GM21576 (cell line): ENCODE measurements at regions not wholly inside any gene's neighbourhood (a gene's known extent, or its start where the extent isn't known, plus 50 kb on each side); places are given as distances from the start of the nearest gene placed in this dataset.

Source experiments
- ATAC-seq: cut with Tn5 transposase; IDR thresholded peaks from one replicate; pipeline ENCODE4 v1.9.1; 2021; ENCODE audit warnings: mild to moderate bottlenecking, moderate library complexity; ENCODE audit not compliant: unreplicated experiment

GRCh38 chr14:42198010-42198409 lies 591.3 kb downstream of the LRFN5 start:
- ATAC-seq: no peak

GRCh38 chr14:42192738-42193653 lies 586.3 kb downstream of the LRFN5 start:
- ATAC-seq: no peak

DNA sequence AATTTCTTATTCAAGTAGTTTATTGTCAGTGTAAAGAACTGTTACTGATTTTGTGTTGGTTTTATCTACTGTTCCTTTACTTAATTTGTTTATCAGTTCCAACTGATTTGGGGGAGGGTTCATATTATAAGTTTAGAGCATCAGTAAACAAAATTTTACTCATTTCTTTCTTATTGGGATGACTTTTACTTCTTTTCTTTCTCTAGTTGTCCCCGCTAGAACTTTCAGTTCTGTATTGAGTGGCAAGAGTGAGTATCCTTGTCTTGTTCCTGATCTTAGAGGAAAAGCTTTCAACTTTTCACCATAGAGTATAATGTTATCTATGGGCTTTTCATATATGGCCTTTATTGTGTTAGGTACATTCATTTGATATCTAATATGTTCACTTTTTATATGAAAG lies 584.1 kb downstream of the LRFN5 start:
- no peak for ATAC-seq

GRCh38 chr14:42187846-42188245 lies 581.2 kb downstream of the LRFN5 start:
- no peak for ATAC-seq

DNA sequence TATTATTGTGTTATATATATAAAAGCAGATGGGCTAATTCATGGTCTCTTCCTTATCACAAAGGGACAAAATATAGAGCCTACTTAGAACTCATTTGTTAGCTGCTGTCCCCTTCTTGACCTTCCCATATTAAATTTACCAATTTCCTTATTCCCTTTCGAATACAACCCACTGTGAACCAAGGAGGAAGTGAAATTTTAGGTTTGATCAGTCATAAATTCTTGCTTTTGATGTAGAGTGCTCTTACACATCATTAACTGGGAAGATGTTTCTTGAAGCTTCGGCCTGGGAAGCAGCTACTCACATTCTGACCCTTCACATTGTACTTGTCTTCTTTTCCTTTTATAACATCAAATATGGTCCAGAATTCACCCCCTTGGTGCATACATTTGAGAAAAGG lies 579.0 kb downstream of the LRFN5 start:
- no peak for ATAC-seq

GRCh38 chr14:42174357-42174756 lies 567.7 kb downstream of the LRFN5 start:
- ATAC-seq: no peak

DNA sequence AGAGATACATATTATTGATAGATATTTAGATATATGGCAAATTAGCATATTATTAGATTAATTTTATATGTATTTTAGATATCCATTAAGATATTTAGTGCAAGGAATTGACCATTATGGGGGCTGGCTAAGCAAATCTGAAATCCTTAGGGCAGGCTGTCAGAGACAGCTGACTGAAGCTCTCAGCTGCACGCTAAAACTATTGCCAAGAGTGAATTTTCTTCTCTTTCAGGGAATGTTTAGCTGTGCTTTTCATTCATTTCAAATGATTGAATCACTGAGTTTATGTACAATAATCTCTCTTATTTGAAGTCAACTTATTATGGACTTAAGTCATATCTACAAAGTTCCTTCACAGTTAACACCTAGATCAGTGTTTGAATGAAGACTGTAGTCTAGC lies 566.5 kb downstream of the LRFN5 start:
- ATAC-seq: no peak

DNA sequence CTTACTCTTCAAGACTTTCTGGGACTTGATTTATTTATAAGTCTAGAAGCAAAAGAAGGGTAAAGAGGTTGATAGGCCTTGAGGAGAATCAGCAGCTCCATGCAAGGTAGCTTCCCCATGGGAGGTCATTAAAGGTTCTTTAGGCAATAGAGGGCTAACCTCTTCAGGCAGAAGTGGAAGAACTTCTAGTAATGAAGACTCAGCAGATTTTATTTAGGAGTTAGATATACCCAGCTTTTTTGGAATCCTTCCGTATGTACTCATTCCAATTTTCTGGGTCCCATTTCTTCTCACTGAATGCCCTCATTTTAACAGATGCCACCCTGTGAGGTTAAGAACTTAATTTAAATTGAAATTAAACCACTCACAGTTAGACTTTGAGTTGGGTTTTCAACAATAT lies 565.6 kb downstream of the LRFN5 start:
- no peak for ATAC-seq

GRCh38 chr14:42163136-42163535 lies 556.5 kb downstream of the LRFN5 start:
- ATAC-seq: no peak

GRCh38 chr14:42159138-42159537 lies 552.5 kb downstream of the LRFN5 start:
- no peak for ATAC-seq

- ATAC-seq: no peak
Measured at GRCh38 chr14:42149609-42150261, 543.1 kb downstream of the LRFN5 start.

DNA sequence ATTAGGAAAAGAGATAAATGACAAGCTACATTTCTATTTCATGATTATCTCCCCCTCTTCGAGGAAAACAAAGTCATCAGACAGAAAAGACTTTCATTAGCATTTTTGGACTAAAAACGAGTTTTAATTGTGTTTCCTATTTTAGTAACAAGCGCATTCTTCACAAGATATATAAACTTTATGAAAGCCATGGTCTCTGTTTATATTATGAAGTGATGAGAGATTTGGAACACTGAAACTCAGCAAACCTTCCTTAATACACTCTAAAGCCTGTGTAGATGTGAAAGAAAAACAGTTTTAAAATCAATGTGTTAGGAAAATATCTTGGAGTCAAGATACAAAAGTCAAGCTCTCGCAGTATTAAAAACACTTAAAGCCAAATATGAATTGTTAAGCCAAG lies 539.1 kb downstream of the LRFN5 start:
- ATAC-seq: no peak

GRCh38 chr14:42143114-42143513 lies 536.4 kb downstream of the LRFN5 start:
- ATAC-seq: no peak

DNA sequence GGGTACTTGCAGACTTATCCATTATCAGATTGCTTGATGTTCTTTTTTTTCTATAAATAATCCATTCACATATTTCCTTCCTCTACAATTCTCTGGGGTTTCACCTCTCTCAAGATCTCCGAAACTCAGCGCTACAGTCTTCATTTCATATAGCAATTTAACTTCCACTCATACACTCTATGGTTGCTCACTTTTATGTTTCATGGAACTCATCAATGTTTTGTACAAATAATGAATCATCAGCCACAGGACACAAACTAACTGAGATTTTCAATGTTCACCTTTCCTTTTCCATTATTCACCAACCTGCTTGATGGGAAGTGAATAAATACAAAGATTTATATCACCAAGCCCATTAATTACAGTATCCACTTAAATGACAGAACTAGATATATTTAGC lies 534.7 kb downstream of the LRFN5 start:
- ATAC-seq: no peak

DNA sequence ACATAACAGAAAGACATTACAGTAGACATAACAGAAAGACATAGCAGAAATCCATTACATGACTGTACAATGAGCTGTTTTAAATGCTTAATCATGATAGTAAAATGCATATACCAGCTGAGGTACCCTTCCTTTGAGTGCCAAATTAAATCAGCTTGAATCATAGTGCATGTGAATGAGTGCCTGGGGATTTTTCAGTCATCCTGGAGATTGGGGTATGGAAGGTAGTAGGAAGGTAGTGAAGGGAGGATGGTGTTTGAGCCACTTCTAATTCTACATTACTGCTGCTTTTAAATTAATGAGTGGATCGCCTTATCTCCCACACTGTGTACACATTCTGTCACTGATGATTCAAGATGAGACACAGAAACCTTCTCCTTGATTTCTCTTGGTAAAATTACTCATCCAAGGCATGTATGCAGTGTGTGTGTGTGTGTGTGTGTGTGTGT lies 534.2 kb downstream of the LRFN5 start:
- ATAC-seq: no peak

DNA sequence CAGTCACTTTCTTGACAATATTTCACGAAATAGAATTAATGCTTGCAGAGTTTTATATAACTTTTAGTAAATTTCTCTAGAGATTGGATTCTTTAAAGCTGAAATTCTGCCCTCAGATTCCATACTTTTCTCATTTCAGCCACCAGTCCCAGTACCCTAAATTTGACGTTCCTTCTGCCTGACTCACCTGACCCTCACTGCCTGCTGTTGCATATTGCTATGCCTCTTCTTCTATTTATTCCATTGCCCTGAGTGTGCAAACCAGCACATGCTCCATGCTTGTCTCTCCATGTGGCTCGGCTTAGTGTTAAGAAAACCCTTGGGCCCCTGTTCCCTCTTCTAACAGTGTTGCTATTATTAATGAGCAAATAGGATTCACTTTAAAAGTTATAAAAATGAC lies 533.3 kb downstream of the LRFN5 start:
- no peak for ATAC-seq

DNA sequence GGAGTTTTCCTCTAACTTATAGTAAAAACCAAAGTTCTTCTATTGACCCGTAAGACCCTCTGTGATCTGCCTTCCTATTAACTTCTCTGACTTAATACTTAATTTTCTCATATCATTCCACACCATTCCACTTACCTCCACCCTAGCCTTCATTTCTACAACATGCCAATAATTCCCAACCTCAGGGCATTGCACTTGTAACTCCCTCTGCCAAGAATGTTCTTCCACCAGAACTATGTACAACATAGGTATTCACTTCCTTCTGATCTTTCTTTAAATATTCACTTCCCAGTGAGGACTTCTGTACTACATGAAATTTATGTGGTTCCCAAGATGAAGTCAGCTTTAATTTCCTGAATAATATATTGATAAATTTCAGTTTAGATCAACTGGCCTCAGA lies 531.7 kb downstream of the LRFN5 start:
- no peak for ATAC-seq

DNA sequence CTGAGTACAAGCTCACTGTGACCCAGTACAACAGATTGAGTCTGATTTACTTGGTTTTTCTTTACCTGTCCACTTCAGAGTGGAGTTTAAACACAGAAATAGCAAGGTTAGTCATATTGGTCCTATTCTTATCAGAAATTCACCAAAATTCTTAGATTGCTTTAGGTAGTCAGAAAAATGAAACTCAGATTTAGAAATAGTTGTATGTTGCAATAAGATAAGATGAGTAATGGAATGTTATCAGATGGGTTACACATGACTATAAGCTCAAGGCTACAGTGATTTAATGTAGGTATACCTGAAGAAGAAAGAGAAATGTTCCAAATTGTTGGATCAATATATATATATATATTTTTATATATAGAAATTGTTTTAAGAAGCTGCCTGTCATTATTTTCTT lies 524.1 kb downstream of the LRFN5 start:
- ATAC-seq: no peak

DNA sequence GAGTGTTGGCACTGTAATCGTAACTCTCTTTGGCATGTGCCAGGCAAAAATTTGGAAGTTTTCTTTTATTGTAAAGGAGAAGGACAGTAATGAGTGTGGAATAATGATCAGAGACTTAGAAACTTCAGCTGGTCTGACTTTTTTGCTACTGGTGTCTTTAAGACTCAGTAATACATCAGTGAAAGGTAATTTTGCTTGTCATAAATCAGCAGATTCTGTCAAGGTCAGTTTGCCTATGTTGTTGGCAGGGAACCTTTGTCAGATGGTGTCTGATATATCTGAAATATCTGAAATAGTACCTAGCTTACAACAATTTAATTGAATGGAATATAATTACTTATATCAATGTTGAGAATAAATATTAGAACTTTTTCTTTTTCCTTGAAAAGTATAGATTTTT lies 516.9 kb downstream of the LRFN5 start:
- no peak for ATAC-seq

- ATAC-seq: no peak
Measured at GRCh38 chr14:42113358-42114069, 506.8 kb downstream of the LRFN5 start.

DNA sequence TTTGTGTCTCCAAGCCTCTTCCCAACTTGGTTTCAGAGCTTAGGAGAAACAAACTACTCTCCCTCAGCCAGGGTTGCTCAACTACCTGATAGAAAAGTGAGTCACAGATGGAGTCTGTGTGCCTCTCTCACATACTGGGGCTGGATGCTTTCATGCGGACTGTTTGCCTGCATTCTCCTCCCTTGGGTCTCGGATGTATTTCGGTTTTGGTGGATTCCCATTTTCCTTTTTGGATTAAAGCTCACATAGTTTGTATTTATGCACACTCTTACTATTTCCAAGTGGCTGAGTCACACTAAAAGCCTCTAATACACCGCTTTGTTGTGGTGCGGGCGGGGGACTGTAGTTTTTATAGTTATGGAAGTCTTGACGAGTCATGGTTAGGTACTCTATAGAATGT lies 505.4 kb downstream of the LRFN5 start:
- ATAC-seq: no peak

GRCh38 chr14:42111355-42111754 lies 504.7 kb downstream of the LRFN5 start:
- ATAC-seq: no peak
